Fibroblast of lung (primary cell): ENCODE measurements at regions not wholly inside any gene's neighbourhood (a gene's known extent, or its start where the extent isn't known, plus 50 kb on each side); places are given as distances from the start of the nearest gene placed in this dataset.

Experiments used
- EZH2 ChIP-seq: IDR thresholded peaks from 2 replicates; pipeline ENCODE4 v1.5.1; 2012; ENCODE audit warnings: low read length, control low read depth, mild to moderate bottlenecking; ENCODE audit errors: missing control alignments
- TF ChIP-seq, protein P1 (sequence below), 2 donors: IDR thresholded peaks in 1 of 2; conservative IDR thresholded peaks in 1 of 2; 1 replicate in 1 of 2; 2 replicates in 1 of 2; pipeline ENCODE4 v1.5.1; 2011 to 2012; ENCODE audit warnings: low read length in 2 of 2, control low read depth in 1 of 2, inconsistent platforms in 1 of 2, low read depth in 1 of 2, mild to moderate bottlenecking in 1 of 2

DNA sequence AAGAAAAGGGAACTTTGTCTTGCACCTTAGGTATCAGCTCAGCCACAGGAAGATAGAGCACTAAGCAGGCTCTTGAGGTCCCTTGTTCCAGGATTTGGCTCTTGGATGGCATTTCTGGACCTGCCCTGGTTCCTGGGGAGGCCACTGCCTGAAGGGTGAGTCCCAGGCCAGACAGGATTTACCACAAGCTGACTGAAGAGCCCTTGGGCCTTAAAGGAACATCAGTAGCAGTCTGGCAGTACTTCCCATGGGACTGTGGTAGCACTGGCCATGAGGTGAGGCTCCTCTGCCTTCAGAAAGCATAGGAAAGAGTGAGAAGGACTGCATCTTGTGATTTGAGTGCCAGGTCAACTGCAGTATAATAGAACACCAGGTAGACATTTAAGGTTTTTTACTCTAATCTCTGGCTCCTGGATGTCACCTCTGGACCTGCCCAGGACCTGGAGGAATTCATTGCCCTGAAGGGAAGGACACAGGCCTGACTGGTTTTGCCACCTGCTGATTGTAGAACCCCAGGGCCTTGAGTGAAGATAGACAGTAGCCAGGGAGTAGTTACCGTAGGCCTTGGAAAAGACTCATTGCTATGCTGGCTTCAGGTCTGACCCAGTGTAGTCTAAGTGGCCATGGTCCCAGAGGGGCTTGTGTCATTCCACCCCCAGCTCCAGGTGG lies 154.4 kb upstream of the CREB1 start:
- TF ChIP-seq, protein P1, sequence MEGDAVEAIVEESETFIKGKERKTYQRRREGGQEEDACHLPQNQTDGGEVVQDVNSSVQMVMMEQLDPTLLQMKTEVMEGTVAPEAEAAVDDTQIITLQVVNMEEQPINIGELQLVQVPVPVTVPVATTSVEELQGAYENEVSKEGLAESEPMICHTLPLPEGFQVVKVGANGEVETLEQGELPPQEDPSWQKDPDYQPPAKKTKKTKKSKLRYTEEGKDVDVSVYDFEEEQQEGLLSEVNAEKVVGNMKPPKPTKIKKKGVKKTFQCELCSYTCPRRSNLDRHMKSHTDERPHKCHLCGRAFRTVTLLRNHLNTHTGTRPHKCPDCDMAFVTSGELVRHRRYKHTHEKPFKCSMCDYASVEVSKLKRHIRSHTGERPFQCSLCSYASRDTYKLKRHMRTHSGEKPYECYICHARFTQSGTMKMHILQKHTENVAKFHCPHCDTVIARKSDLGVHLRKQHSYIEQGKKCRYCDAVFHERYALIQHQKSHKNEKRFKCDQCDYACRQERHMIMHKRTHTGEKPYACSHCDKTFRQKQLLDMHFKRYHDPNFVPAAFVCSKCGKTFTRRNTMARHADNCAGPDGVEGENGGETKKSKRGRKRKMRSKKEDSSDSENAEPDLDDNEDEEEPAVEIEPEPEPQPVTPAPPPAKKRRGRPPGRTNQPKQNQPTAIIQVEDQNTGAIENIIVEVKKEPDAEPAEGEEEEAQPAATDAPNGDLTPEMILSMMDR (conservative IDR thresholded peaks at IDR 0.05 in 1 of 2, IDR thresholded peaks at IDR 0.05 in 1 of 2; ENCODE audit: low read depth in 1 of 2, low read length in 2 of 2), result no peak
- TF ChIP-seq EZH2, result no peak
